GM21619 (cell line): ENCODE measurements at regions not wholly inside any gene's neighbourhood (a gene's known extent, or its start where the extent isn't known, plus 50 kb on each side); places are given as distances from the start of the nearest gene placed in this dataset.
"Not testable (repeated sequence)": the region's sequence is repeated elsewhere in the genome, so short reads cannot be mapped to it uniquely, and the experiment has no call there.

Experiments used
- ATAC-seq: cut with Tn5 transposase; IDR thresholded peaks from one replicate; pipeline ENCODE4 v1.9.1; 2021; ENCODE audit not compliant: unreplicated experiment

DNA sequence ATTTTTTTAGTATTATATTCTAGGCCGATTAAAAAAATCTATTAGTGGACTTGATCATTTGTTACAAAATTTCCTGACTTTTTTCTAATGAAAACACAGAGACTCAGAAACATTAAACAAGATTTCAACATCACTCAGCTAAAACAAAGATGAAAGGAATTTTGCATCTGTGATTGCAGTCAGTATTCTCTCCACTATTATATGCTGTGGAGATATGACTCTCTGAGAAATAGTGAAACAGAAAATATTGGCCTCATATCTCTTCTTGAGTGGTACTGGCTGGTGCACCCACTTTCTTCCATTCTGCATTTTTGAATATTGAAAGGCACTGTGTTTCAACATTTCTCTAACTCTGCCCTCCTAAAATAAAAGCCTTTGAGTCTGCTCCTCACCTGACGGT, 914.2 kb downstream of the TSN start:
- no peak for ATAC-seq

DNA sequence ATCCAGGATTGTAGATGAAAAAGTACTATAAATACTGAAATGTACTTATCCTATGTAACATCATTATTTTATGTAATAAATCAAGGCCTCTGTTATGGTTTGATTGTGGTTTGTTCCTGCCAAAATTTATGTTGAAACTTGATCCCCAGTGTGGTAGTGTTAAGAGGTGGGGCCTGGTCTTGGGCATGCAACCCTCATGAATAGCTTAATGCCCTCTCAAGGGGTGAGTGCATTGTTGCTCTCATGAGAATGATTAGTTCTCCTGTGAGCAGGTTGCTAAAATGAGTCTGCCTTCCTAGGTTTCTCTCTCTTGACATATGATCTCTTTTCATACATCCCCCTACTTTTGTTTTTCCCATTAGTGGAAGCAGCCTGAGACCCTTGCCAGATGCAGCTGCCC, 915.4 kb downstream of the TSN start:
- no peak for ATAC-seq

DNA sequence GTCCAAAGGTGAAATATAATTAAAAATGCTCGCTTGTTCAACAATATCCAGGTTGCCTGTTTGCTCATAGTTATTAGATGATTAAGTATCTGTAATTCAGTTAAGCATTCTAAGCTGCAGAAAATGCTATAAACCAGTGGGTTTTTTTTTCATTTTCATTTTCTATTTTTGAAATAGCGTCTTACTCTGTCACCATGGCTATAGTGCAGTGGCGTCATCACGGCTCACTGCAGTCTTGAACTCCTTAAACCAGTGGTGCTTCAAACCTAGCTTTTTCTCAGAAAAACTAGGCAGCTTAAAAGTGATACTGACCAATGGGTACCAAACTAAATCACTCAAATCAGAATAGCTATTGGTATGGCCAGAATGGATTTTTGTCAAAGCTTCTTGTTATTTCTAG, 925.2 kb downstream of the TSN start:
- ATAC-seq = no peak

DNA sequence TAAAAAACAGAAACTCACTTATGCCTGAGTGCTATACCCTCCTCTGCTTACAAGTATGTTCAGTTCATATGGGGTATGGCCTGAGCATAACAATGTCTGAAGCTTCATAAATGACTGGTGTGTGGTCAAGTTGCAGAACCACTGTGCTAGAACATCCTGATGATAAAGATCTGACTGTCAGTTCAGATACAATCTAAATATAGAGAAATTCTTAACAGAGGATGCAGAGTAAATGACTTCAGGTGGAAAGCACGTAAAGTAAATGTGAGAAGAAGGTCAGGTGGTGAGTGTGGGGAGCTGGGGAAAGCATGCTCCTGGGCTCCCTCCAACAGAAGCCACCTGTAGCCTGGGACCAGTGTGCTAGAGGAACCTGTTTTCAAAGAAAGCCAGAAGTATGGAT, 926.2 kb downstream of the TSN start:
- no peak for ATAC-seq

DNA sequence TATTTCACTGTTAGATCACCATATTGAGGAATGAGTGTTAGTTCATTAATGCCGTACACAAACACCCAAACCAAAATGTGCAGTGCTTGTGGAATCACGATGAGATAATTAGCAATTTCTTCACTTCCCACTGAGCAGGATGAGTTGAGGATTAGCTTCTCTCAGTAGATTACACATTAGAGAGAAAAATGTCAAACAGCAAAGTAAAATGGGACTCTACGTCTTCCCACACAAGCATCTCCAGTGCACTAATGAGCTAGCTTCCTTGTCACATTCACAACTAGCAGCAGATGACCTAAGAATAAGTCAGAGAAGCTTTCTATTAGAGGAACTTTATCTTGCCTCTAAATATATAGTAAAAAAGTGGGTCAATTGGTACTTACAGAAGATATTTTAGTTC, 926.9 kb downstream of the TSN start:
- no peak for ATAC-seq

DNA sequence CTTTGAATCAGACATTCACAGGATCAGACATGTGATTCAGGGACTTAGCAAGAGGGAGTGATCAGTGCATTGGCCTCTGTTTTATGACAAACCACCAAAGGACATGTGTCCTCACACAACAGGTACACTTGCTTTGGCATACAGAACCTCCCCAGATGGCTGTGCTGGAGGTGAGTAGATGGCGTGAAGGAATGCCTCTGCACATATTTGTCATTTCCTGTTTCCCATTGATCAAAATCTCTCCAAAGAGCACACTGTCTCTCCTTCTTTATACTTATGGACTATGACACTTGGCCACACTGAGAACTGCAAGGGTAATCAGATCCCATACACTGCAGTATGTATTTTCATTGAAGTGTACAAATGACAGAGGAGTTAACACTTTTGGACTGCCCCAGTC, 927.6 kb downstream of the TSN start:
- ATAC-seq = no peak

DNA sequence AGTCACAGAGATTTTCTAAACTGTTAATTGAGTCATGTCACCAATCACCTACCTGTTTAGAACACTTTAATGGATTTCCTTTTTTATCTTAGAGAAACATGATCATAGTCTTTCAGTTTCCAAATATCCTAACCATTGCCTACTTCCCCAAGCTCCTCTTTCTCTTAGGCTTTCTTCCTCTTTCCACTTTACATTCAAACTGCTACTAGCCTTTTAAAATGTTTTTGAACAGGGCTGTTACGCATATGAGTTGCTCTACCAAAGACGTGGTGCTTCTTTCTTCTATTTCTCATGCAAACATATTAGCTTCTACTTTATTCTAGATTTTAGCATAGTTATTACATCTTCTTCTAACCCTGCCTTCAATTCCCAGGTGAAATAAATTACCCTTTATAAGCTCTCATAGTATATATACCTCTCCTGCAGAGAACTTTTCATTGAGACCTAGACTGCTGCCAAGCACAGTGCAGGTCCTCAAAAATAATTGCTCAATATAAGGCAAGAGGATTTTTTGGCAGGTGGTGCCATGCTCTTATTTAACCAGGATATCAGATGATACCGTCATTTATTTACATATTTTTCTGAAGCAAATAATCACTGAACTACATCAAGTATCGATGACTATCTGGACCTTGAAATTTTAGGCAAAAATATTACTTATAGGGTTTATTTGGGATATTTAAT, 937.1 kb downstream of the TSN start:
- ATAC-seq = no peak

DNA sequence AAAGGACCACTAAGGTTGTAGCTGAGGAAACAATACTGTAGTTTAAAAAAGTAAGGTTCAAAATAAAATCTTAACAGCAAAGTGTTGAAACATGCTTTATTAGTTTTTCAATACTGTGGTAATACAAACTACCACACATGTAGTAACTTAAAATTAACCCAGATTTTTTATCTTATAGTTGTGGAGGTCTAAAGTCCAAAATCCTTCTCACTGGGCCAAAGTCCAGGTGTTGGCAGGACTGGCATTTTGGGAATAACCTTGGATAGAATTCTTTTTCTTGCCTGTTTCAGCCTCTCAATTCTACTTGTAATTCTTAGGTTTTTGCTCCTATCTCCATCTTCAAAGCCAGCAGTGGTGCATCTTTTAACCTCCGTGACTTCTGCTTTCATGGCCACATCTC, 942.0 kb downstream of the TSN start:
- ATAC-seq = no peak

DNA sequence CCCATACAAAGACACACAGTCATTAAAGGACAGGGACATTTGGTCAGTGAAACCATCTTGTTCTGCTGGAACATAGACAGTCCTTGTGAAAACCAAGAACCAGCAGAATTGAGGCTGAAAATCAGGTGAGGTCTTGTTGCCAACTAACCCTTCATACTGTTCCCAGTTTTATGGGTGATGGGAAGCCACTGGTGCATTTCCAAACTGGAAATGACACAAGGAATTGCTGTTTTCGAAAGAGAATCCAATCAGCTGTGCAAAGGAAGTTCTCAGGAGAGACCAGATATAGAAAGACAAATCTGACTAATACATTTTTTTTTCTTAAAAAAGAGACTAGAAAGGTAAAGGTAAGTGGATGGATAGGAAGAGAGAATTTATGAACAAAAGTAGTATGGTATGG, 948.2 kb downstream of the TSN start:
- ATAC-seq = no peak

DNA sequence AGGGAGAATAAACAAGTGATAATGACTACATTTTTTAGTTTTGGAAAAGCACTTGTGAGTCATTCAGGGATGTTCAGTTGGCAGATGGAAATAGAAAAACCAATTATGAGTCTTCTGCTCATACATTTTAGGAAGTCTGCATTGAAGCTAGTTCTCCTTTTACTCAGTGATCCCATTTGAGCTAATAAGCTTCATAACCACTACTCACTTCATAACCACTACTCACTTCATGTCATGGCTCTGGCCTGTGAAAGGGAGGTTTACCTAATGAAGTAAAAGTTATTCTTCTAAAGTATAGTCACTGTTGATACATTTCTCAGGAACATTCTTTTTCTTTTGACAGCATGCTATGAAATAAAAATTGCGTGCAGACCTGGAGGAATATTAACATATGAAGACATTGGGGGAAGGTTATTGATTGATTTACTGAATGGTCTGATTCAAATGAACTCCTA, 948.7 kb downstream of the TSN start:
- peak; percentile 65 for ATAC-seq

DNA sequence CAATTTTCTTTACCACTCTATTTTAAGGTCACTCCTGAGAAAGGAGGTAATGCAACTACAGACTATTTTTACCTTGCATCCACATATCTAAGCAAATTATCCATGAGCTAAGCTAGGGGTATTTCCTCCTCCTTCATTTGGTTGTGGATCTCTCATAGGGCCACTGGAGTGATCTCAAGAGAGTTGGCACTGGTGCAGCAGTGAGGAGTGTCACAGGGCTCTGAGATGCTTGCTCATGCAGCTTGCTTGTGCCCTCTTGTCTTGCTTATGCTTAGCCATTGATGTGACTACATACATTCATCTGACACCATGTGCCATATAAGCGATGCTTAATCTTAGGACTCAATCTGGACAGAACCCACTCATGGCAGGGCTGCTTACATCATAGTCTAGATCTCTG, 950.3 kb downstream of the TSN start:
- no peak for ATAC-seq

DNA sequence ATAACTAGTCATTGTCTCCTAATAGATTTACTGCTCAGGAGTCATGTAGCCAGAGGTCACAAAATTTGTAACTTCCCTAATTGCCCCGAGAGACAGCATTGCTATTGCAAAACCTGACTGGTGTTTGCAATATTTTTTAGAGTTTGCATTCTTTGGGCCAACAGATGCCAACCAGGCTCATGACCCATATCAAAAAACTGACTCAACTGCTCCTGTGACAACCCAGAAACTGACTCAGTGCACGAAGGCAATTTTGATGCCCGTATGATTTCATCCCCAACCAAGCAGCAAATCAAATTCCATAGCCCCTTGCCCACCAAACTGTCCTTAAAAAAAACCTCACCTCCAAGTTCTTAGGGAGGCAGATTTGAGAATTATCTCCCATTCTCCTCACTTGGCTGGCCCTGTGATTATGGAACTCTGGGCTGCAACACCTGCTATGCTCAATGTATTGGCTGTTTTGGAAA, 951.3 kb downstream of the TSN start:
- no peak for ATAC-seq

DNA sequence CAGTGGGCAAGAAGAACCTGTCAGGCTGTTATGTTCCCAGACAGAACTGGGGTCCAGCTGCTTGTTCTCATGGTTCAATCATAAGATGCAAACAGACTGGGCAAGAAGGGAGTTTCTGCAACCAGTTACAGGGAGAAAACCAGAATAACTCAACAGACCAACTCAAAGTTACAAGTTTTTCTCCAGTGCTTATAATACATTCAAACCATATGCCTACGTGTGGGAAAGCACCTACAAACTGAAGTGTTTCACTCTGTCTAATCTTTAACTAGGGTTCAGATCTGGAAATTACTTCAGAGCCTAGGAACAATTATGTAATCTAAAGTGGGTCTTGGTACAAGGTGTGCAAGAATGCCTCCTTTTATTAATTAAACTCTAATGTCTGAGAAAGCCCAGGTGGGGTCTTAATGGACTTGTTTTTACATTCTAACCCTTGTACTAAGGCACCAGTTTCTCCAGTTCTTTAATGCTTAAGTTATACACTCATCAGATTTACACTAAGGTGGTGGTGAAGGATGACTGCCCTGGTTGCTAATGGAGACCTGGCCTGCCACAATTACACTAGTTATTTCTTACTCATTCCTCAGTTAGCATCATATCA, 951.9 kb downstream of the TSN start:
- ATAC-seq = peak; percentile 65

DNA sequence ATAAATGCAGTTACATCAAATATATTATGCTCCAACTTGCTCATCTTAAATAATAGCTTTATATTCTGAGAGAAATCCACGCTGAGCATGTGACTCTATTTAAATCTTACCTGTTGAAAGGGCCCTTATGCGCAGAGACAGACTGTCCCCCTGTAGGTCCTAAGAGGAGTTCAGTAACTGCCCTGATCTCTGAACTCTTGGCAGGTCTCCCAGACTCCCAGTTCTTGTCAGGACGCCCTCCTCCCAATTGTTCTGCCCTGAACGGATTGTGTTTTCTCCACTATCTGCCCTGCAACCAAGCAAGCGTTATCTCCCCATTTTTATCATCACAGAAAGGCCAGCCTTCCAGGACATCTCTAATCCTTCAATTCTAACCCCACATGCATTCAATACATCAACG, 954.6 kb downstream of the TSN start:
- ATAC-seq = no peak

DNA sequence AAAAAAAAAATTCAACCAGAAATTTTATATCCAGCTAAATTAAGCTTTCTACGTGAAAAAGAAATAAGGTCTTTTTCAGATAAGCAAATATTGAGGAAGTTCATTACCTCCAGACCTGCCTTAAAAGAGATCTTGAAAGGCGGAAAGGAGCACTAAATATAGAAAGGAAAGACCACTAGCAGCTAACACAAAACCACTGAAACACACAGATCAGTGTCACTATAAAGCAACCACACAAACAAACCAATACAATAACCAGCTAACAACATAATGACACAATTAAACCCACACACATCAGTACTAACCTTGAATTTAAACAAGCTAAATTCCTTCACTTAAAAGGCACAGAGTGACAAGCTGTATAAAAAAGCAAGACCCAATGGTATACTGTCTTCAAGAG, 958.3 kb downstream of the TSN start:
- no peak for ATAC-seq

DNA sequence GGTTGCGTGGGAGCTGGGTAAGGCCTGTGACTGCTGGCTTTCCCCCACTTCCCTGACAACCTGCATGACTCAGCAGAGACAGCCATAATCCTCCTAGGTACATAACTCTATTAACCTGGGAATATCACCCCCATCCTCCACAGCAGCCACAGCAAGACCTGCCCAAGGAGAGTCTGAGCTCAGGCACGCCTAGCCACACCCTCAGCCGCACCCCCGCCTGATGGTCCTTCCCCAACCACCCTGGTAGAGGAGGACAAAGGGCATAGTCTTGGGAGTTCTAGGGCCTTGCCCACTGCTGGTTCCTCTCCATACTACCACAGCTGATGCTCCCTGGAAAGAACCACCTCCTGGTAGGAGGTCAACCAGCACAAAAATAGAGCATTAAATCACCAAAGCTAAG, 965.4 kb downstream of the TSN start:
- ATAC-seq = not testable (repeated sequence)

DNA sequence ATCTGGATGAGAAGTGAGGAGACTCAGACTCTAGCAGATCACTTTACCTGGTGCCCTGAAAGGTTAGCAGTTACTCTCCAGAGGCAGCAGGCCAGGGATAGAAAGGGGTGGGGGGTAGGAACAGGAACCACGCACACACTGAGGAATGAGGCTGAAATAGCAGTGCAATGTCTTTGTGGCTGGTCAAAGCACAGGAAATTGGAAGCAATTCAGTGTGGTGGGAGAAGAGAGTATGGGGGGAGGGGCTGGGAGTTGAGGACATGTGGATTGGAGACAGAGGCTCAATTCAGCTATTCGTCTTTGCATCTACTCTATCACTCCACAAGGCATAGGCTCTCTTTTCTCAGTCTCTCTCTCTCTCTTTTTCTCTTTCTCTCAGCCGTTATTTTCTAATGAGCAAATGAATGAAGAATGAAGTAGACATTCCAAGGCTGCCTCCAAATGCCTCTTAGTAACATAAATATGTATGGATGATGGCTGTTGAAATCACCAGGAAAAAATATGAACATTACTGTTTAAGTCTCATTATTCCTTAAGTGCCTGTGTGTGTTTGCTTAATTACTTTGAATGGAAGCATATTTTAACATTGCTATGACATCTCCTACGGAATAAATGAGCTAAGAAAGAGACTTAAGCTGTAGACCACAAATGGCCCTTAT, 979.4 kb downstream of the TSN start:
- ATAC-seq = no peak

DNA sequence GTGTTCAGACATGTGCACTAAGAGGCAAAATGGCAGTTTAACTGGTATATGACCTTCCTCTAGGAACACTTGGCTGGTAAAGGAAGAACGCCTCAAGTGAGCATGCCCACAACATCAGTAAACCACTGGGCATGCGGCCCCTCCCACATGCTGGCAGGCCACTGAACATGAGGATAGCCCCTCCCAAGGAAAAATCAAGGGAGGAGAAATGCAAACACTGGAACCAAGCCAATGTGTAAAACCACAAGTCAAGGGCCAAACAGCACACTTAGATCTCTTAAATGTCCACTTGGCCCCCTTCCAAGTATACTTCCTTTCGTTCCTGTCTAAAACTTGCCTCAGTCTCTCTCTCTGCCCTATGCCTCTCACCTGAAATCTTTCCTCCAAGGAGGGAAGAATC, 980.8 kb downstream of the TSN start:
- no peak for ATAC-seq

DNA sequence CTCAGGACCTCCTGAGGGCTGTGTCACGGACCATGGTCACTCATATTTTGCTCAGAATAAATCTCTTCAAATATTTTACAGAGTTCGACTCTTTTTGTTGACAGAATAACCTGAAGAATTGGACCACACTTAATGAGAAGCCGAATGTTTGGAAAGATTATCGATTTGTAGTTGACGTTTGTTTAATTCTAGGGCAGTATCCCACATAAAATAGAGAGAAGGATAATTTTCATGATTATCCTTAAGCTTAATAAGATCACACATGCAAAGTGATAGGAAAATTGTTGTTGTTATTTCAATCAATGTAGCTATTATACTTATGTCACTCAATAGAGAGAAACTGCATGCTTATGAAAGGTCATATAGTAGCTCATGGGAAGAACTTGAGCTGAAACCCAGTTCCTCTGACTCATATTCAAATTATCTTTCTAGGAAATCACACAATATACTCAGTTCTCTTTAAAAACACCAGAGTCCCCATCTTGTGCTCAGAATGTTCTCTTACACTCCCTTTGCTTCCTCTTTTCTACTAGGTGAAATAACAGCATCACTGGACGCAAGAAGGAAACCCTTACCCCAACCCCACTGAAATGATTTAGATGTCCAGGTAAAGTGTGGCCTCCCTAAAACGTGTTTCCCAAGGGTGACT, 982.1 kb downstream of the TSN start:
- peak; percentile 83 for ATAC-seq

DNA sequence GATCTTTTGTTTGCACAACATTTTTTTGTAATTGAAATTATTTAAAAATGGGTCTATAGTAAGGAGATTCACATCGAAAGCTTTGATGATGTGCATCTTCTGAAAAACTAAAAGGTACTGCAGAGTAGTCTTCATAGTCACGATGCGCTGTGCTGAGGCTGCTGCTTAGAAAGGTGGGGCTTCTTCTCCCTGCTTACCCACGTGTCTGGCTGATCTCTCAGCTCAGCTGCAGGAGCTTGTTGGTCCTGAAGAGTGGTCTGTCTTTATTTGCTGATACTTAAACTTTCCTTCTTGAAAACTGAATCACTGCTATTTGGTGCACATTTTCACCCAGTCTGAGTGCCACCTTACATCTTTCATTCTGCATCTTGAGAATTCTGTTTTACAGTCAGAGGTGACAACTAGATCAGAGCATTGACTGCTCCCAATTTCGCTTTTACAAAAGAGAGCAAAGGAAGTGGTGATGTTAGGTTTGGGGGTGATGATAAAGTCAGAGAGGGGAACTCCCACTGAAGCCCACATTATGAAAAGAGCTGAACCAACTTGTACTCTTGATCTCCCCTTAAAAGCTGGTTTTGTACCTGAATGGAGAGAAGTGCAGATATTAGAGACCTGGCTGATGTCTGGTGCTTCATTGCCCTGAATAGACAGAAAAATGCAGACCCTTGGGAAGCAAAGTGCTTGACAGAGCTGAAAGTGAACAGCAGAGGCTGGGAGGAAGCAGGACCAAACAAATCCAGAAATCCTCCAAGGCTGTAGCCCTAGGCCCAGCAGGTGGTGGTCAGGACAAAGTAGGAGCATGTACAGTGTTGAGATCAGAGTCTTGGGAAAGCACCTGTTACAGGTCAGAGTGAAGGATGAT, 984.5 kb downstream of the TSN start:
- ATAC-seq = peak; percentile 42

DNA sequence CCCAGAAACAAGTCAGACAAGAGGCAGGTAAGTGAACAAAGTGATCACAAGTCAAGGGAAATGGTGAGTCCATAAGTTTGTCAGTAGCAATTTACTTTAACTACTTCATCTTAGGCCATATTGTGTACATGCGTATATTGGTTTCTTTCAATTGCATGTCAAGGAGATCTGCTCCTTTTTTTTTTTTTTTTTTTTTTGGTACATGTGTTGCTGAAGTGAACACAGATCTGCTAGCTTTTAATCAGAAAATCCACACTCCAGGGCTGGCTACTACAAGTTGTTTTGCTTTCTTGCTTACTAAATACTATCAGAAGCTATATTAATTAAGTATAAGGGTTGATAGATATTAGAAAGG, 985.1 kb downstream of the TSN start:
- ATAC-seq = no peak
